HG02970 (cell line): ENCODE measurements at regions not wholly inside any gene's neighbourhood (a gene's known extent, or its start where the extent isn't known, plus 50 kb on each side); places are given as distances from the start of the nearest gene placed in this dataset.
"Not testable (repeated sequence)": the region's sequence is repeated elsewhere in the genome, so short reads cannot be mapped to it uniquely, and the experiment has no call there.

Experiments used
- ATAC-seq: cut with Tn5 transposase; IDR thresholded peaks from one replicate; pipeline ENCODE4 v1.9.1; 2021; ENCODE audit warnings: mild to moderate bottlenecking, moderate library complexity, moderate number of reproducible peaks; ENCODE audit not compliant: unreplicated experiment, low FRiP score

DNA sequence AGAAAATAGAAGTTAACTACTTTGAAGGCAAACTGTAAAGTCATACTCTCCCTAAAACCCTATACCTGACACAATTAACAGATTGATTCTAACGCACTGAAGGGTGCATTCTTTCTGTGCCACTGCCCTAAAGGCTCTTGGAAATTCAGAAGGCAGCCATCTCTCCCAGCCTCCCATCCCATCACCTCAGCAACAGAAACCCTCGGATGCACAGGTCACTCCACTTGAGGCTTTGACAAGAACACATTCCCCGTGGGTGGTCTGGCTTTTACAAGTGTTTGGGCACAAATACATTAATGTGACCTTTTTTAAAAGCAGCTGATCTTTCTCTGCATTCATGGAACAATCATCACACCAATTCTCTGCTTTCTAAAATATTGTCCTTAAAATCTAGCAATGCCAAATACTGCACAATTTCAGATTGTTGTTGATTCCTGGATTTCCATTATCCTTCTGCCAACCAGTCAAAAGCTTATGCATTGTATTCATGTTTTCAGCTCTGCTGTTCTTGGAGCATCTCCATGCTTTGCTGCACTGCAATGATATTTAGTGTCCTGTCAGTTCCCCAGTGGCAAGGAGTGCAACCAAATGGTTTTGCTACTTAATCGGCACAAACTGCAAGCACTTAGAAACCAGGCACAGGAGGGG is 175.6 kb downstream of the TMEM161B start:
- ATAC-seq: no peak

DNA sequence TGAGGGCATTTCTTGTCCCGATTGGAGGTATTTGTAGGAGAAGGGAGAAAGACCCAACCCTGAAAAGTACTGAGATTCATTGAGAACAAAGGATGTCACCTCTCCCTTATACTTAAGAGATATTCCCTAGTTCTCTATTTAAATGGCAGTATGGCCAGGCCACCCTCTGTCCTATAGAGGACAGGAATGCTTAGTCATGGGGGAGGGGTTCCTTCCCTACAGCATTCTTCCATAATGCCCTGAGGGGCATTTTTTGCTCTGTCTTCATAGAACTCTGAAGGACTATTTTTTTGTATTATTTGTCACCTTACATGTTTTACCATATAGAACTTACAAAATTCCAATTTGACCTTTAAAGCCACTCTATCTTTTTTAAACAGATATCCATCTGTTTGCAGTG is 176.3 kb downstream of the TMEM161B start:
- ATAC-seq: no peak

DNA sequence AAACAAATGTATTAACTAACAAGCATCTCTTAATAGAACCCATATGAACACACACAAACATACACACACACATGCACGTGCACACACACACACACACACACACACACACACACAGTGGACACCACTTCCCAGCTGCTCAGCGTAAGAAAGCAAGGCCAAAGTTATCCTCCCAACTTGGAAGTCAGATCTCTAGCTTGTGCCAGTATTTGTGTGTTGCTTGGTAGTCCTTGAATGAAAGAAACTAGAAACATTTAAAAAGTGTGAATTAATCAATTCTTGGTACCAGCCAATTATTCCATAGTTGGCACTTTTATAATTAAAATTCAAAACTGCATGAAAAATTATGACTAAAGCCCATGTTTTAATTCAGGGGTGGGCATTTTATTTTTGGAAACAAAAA is 178.1 kb downstream of the TMEM161B start:
- no peak for ATAC-seq

DNA sequence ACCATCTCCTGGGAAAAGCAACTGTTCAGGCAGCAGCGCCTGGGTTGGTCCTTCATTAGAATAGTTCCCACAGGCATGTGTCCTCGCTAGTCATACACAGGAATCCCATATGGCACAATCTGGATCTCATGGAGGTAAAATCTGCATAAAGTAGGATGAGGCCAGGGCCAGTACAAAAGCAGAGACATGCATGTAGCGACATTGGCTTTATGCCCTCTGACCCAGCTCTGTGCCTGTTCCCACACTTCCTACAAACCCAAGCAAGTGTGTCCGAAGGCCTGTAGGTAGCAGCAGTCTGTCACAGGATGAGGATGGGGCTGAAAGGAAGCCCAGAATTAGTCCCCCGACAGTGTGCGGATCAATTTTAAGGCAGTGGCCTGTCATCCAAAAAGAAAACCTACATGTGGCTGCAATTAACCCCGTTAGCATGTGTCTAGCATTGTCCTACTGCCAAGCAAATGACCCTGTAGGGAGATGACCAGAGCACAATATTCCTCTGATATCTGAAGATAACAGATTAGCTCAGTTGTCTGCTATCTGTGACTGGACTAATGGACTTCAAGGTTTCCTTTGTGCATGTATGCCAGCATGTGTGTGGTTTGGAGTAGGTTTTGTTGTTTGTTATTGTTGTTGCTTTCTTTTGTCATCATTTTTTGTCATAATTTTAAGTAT is 178.8 kb downstream of the TMEM161B start:
- no peak for ATAC-seq

DNA sequence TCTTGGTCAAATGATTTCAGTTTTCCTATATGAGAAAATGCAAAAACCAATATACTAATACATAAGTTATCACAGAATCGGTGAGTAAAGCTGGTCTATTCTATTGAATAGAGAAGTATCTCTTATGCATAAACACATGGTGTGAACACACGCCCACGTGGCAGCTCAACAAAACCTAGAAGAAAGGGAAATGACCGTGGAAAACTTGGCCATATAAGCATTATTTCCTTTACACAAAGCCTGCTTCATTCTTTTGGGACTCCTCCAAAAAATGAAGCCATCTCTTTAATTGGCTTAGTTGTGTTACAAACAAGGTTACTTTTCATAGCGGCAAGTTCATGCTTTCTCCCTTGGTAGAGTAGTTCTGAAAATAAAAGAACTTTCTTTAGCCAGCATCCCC is 183.2 kb downstream of the TMEM161B start:
- ATAC-seq: no peak

DNA sequence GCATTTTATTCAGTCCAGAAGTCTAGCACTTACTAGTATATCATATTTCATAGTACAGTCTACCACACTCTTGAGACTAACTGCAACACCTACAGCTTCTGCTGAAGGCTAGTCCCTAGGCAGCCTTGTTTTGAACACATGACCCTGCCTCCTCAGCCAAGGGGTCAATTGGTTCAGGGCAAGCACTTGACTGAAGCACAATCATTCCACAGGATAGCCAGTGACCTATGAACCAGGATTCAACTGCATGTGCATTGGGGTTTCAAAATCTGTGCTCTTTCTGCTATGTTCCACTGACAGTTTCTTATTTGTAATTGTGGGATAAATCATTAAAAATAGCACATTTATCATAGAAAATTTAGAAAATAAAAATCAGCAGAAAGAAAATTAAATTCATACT is 186.8 kb downstream of the TMEM161B start:
- no peak for ATAC-seq

DNA sequence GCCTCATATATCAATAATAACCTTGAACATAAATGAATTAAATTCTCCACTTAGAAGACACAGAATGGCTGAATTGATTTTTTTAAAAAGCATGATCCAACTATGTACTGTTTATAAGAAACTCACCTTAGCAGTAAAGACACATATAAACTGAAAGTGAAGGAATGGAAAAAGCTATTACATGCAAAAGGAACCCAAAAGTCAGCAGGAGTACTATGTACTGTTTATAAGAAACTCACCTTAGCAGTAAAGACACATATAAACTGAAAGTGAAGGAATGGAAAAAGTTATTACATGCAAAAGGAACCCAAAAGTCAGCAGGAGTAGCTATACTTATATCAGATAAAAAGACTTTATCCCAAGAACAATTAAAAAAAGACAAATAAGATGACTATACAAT is 204.8 kb downstream of the TMEM161B start:
- no peak for ATAC-seq

DNA sequence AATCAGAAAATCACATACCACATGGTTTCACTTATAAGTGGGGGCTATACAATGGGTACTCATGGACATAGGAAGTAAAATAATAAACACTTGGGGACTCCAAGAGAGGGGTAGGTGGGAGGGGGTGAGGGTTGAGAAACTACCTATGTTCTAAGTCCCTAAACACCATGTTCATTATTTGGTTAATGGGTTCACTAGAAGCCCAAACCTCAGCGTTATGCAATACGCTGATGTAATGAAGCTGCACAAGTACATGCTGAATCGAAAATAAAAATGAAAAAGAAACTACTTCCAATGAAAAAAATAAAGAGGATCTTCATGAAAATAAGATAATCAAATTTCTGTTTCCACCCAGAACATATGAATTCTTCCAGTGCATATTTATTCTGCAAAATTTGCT is 208.5 kb downstream of the TMEM161B start:
- ATAC-seq: no peak

DNA sequence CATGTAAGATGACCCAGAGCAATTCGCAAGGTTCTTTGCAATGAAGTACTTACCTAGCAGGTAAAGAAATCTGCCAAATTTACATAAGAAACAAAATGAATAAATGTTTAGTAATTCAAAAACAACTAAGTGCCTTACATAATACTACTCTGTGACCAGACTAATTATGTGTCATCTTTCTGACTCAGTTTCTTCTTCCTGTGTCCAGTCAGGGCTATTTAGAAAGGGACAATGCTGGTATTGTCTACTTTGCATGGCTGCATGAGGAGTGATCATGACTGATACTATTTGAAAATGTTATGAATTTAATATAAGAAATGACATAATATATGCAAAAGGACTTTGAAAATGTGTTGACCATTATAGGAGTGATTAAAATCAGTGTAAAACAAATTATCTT is 210.0 kb downstream of the TMEM161B start:
- no peak for ATAC-seq

DNA sequence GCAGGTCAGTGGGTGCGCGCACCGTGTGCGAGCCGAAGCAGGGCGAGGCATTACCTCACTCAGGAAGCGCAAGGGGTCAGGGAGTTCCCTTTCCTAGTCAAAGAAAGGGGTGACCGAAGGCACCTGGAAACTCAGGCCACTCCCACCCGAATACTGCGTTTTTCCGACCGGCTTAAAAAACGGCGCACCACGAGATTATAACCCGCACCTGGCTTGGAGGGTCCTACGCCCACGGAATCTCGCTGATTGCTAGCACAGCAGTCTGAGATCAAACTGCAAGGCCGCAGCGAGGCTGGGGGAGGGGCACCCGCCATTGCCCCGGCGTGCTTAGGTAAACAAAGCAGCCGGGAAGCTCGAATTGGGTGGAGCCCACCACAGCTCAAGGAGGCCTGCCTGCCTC is 216.2 kb downstream of the TMEM161B start:
- ATAC-seq: not testable (repeated sequence)

DNA sequence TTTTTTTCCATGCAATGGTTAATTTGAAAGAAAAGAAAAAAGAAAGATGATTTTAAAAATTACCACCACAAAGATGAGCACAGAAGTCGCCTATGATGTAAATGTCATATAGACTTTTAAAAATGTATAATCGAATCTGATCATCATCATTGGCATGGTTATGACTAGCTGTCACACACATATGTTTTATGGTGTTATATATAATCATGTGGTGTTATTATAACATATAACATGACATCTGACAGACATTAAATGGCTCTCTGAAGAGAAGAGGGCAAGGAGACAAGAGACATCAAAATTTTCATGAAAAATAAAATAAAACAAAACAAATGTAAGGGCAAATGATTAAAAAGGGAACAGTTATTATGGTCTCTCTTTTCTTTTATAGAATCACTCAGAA is 217.5 kb downstream of the TMEM161B start:
- no peak for ATAC-seq

DNA sequence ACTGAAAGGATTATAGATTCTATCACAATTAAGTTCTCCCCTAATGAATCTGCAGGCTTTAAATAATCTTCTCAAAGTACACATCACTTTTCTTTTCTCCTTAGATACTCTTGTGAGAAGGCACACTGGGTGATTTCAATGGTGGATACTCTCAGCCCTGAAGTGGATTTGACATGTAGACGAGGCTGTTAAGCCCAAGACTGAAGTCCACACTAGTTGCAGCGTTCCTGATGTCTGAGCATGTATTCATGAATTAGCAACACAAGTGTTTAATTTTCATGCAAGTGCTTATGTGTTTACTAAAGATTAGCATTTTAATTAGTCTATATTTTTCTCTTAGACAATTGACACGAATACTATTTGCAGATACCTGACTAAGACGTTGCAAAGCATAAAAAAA is 218.9 kb downstream of the TMEM161B start:
- no peak for ATAC-seq

DNA sequence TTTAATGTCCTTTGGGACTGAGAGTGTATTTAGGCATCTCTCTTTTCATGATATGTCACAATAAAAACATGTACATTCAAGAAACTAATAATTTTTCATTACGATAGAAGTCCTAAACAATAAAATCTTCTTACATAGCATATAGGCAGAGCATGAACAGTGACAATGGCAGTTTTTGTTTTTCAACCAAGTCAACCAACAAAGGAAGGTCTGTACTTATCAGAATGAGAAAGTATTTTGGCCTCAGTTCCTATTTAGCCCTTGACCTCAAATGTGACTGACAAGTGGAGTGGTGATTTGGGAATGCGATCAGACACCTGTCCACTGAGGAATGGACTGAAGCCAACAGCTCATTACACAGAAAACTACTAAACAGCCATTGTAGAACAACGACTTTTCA is 219.5 kb downstream of the TMEM161B start:
- ATAC-seq: no peak

DNA sequence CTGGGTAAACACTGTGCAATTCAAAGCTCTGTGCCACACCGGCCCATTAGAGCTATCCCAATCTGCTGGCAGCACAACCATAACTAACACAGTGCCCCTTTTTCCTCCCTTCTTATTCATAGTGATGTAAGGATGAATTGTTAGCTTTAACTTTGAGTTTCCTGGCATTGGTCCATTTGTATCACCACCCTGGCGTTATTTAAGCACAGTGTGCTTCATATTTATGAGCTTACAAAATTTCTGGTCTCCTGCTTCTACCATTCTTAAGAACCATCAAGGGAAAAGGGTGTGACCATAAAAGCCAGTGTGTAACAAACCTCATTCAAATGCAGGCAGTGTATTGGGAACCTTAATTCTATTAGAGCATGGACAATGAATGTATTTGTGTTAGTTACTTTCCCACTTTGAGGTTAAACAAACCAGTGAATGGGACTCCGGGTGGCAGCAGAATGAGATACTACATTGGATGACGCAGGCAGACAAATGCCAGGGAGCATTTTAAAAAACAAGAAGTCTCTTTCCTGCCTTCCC is 222.6 kb downstream of the TMEM161B start:
- ATAC-seq: no peak

DNA sequence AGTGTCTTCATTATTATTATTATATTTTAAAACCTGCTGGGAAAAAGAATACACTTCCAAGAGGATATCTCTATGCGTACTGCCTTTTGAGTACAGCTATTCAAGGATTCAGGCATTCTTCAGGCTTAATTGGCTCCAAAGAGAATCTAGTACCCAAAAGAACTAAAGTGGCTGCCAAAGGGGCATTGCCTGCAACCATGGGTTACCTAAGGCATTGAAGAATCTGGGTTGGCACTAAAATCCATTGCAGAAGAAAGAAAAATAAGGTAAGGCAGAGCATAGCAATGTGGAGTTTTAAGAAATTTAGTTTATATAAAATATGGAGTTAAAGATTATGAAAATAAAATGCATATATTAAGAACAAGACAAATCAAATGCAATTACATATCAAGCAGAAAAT is 223.5 kb downstream of the TMEM161B start:
- ATAC-seq: no peak

DNA sequence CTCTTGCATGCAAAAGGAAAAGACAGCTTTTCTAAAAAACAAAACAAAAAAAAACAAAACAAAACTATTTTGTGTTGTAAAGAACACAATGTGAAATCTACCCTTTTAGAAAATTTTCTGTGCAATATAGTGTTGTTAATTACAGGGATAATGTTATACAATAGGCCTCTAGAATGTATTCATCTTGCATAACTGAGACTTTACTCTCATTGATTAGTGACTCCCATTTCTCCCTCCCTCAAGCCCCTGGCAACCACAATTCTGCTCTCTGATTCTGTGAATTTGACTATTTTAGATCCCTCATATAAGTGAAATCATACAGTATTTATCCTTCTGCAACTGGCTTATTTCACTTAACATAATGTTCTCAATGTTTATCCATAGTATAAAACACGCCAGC is 234.1 kb downstream of the TMEM161B start:
- ATAC-seq: no peak

DNA sequence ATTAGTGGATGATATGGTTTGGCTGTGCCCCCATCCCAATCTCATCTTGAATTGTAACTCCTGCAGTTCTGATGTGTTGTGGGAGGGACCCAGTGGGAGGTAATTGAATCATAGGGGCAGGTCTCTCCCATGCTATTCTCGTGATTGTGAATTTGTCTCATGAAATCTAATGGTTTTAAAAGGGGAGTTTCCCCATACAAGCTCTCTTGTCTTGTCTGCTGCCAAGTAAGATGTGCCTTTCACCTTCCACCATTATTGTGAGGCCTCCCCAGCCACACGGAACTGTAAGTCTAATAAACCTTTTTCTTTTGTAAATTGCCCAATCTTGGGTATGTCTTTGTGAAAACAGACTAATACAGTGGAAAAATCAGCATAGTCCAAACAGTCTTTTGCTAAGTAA is 235.5 kb downstream of the TMEM161B start:
- no peak for ATAC-seq

DNA sequence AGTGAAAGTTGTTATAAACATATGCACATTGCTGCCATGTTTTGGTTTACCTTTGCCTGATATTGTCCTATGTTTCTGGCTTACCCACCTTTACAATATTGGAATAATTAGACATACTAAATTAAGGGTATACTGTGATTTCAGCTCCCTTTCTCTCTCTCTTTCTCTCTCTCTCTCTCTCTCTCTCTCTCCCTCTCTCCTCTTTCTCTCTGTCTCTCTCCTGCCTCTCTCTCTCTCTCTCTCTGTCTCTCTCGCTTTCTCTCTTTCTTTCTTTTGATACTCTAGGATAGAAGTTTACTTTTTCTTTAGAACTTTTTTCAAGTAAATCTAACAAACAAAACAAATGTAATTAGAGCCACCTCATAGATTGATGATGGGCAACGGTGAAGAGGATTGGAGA is 239.6 kb downstream of the TMEM161B start:
- no peak for ATAC-seq

DNA sequence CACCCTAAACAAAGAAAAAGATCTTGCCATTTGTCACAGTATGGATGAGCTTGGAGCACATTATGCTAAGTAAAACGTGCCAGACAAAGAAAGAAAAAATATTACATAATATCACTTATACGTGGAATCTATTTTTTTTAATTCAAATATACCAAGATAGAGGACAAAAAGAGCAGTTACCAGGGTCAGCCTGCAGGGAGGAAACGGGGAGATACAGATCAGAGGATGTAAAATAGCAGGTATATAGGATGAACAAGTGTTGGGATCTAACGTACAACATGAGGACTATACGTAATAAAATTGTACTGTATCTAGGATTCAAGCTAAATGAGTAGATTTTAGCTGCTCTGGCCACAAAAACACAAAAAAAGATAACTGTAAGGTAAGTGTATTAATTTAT is 247.5 kb downstream of the TMEM161B start:
- ATAC-seq: no peak

DNA sequence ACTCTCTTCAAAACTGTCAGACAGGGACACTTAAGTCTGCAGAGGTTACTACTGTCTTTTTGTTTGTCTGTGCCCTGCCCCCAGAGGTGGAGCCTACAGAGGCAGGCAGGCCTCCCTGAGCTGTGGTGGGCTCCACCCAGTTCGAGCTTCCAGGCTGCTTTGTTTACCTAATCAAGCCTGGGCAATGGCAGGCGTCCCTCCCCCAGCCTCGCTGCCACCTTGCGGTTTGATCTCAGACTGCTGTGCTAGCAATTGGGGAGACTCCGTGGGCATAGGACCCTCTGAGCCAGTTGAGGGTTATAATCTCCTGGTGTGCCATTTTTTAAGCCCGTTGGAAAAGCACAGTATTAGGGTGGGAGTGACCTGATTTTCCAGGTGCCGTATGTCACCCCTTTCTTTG is 253.7 kb downstream of the TMEM161B start:
- ATAC-seq: not testable (repeated sequence)

DNA sequence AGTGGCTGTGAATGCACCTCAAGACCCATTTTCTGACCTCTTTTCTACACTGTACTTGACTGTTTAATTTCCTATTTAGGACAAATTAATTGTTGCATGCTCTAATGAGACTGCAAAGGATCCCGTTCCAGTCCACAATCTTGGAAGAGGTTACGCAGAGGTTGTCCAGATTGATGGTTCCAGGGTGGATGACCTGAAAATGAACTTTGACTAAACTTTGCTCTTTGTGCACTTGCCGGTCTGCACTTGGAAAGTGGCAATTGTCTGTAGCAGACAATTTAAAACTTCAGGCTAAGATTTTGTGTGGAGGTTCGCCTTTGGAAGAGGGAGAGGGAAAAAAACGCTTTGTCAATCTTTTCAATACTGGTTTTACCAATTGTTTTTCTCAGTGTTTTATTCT is 267.8 kb downstream of the TMEM161B start:
- ATAC-seq: no peak

DNA sequence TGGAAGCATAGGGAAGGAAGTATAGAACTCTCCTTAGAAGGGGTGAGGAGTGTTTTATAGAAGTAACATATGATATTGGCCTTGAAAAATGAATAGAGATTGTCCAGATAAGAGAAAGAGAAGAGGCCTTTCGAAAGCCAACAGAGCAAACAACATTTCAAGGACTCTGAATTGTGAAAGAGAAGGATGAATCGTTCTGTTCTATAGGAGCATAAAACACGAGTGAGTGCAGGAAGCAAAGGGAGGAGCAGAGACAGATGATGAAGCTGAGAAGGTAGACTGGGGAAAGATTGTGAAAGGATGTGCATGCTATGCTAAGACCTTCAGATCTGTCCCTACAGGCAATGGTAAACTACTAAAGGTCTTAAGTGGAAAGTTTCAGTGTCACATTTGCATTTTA is 271.0 kb downstream of the TMEM161B start:
- no peak for ATAC-seq
